Breast epithelium (tissue), 3 donors: ENCODE measurements at regions not wholly inside any gene's neighbourhood (a gene's known extent, or its start where the extent isn't known, plus 50 kb on each side); places are given as distances from the start of the nearest gene placed in this dataset.

Experiments used
- POLR2AphosphoS5 ChIP-seq, 3 donors: sonication (generic); formaldehyde crosslinking; IDR thresholded peaks; one replicate each; pipeline ENCODE4 v1.6.1; 2017; ENCODE audit warnings: antibody characterized with exemption in 3 of 3
- TF ChIP-seq, protein P1 (sequence below), 3 donors: fragments of 450-650 bp; IDR thresholded peaks; one replicate each; pipeline ENCODE4 v1.5.1; 2016 to 2017; ENCODE audit warnings: antibody characterized with exemption in 3 of 3, mild to moderate bottlenecking in 3 of 3, moderate library complexity in 3 of 3

DNA sequence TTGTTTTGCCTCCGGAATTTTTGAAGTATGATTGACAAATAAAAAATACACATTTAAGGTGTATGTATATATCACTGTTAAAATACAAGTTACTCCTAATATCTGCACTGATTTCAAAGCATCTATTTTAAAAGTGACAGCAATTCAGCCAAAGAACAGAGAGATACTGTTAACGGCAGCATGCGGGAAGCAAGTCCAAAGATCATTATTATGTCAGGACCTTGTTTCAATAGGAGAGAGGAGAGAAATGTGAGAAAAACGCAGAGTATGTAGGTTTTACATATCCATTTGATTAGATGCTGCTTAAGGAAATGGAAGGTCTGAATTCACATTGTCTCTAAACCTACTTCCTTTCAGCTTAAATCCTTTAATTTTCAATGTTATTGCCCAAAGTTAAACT is 545.5 kb upstream of the SLC8A1 start:
- TF ChIP-seq, protein P1, sequence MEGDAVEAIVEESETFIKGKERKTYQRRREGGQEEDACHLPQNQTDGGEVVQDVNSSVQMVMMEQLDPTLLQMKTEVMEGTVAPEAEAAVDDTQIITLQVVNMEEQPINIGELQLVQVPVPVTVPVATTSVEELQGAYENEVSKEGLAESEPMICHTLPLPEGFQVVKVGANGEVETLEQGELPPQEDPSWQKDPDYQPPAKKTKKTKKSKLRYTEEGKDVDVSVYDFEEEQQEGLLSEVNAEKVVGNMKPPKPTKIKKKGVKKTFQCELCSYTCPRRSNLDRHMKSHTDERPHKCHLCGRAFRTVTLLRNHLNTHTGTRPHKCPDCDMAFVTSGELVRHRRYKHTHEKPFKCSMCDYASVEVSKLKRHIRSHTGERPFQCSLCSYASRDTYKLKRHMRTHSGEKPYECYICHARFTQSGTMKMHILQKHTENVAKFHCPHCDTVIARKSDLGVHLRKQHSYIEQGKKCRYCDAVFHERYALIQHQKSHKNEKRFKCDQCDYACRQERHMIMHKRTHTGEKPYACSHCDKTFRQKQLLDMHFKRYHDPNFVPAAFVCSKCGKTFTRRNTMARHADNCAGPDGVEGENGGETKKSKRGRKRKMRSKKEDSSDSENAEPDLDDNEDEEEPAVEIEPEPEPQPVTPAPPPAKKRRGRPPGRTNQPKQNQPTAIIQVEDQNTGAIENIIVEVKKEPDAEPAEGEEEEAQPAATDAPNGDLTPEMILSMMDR (IDR thresholded peaks at IDR 0.05): no peak
- TF ChIP-seq POLR2AphosphoS5 (IDR thresholded peaks at IDR 0.05): no peak
